CD4-positive, alpha-beta T cell treated with Interleukin-17A for 4 hours (primary cell): ENCODE measurements at regions not wholly inside any gene's neighbourhood (a gene's known extent, or its start where the extent isn't known, plus 50 kb on each side); places are given as distances from the start of the nearest gene placed in this dataset.

Experiments used
- DNase-seq: peaks from one replicate; pipeline ENCODE4 v3.0.0-alpha.2; 2020; ENCODE audit warnings: mixed read lengths

GRCh38 chr17:33481652-33482051 is 188.6 kb upstream of the ASIC2 start:
- no peak for DNase-seq

- no peak for DNase-seq
Measured at GRCh38 chr17:33482636-33483035, 189.5 kb upstream of the ASIC2 start.

GRCh38 chr17:33484559-33484958 is 191.5 kb upstream of the ASIC2 start:
- no peak for DNase-seq

GRCh38 chr17:33486135-33486885 is 193.2 kb upstream of the ASIC2 start:
- DNase-seq, result no peak

GRCh38 chr17:33487187-33487879 is 194.2 kb upstream of the ASIC2 start:
- DNase-seq, result no peak

GRCh38 chr17:33491871-33492481 is 198.9 kb upstream of the ASIC2 start:
- DNase-seq, result no peak

GRCh38 chr17:33492731-33493265 is 199.7 kb upstream of the ASIC2 start:
- DNase-seq, result no peak

GRCh38 chr17:33493566-33493965 is 200.5 kb upstream of the ASIC2 start:
- DNase-seq, result no peak

- no peak for DNase-seq
Measured at GRCh38 chr17:33494151-33494550, 201.1 kb upstream of the ASIC2 start.

- no peak for DNase-seq
Measured at GRCh38 chr17:33497623-33498022, 204.5 kb upstream of the ASIC2 start.

GRCh38 chr17:33498069-33498468 is 205.0 kb upstream of the ASIC2 start:
- DNase-seq, result no peak

- DNase-seq, result no peak
Measured at GRCh38 chr17:33499040-33499439, 205.9 kb upstream of the ASIC2 start.

- DNase-seq, result no peak
Measured at GRCh38 chr17:33500151-33500550, 207.1 kb upstream of the ASIC2 start.

GRCh38 chr17:33501185-33501584 is 208.1 kb upstream of the ASIC2 start:
- DNase-seq, result no peak

GRCh38 chr17:33504571-33504970 is 211.5 kb upstream of the ASIC2 start:
- DNase-seq, result no peak

GRCh38 chr17:33506889-33507650 is 214.0 kb upstream of the ASIC2 start:
- DNase-seq, result no peak

- DNase-seq, result no peak
Measured at GRCh38 chr17:33508215-33508614, 215.1 kb upstream of the ASIC2 start.

GRCh38 chr17:33509331-33509730 is 216.2 kb upstream of the ASIC2 start:
- no peak for DNase-seq

- no peak for DNase-seq
Measured at GRCh38 chr17:33511670-33512069, 218.6 kb upstream of the ASIC2 start.

- no peak for DNase-seq
Measured at GRCh38 chr17:33512113-33512512, 219.0 kb upstream of the ASIC2 start.

- no peak for DNase-seq
Measured at GRCh38 chr17:33513769-33514168, 220.7 kb upstream of the ASIC2 start.

- no peak for DNase-seq
Measured at GRCh38 chr17:33514369-33514768, 221.3 kb upstream of the ASIC2 start.

GRCh38 chr17:33515974-33516373 is 222.9 kb upstream of the ASIC2 start:
- DNase-seq, result no peak
